Retina (tissue), 1 donor: ENCODE measurements at regions not wholly inside any gene's neighbourhood (a gene's known extent, or its start where the extent isn't known, plus 50 kb on each side); places are given as distances from the start of the nearest gene placed in this dataset.

Experiments used
- DNase-seq: peaks from one replicate; pipeline ENCODE4 v3.0.0-alpha.2; 2016

DNA sequence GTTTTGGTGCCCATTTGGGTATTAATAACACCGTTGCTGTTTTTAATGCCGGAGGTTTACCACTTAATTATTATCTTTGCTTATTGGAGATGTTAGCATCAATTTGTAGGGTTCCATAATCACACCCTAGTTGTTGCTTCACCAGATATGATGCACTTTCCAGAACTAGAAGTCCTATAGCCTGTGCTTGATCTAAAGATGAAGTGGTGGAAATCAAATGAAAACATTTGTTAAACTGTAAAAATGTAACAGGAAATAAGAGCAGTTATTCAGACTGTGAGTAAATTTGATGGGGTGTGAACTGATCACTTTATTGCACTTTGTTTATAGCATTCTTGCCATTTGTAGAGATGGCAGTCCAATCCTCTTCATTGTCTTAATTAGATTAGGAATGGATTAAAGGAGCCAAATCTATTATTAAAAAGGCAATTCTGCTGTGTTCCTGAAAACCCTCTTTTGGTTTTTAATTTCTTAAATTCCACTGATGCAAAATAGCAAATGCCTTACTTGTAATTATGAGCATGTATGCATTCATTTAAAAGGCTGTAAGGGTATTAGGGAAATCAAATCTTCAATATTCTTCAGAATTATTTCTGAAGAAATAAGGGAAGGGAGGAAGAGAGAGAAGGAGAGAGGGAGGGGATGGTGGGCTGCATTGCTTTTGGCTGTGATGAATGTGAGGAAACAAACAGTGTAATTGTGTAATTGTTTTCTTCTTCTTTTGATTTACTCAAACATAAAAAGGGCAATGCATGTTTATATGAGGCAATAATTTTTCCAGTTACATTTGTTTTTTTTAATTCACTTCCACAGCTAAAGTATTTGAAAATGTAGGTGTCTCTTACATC is 675.2 kb upstream of the WWC1 start:
- DNase-seq = no peak

DNA sequence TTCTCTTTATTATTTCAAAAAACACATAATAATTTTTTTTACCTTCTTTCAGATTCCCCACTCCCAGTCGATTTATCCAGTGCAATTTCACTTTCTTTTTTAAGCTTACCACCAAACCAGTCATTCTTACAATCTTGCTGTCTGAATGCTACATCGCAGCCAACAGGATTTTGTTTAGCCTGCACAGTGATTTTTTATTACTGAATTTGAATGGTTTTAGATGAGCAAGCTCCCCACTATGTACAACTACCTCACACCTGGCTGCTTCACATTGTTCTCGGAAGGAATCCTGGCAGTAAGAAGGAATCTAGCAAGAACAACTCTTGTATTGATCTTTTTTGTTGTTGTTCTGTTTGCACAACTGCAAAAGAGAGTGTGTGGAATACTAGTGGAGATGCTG is 668.1 kb upstream of the WWC1 start:
- DNase-seq = no peak

DNA sequence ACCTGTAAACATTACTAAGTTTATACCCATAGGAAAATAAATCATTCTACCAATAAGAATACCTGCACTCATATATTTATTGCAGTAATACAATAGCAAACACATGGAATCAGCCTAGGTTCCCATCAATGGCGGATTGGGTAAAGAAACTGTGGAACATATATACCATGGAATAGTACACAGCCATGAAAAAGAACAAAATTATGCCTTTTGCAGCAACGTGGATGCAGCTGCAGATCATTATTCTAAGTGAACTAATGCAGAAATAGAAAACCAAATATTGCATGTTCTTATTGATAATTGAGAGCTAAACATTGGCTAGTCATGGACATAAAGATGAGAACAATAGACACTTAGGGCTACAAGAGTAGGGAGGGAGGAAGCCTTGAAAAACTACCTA is 667.4 kb upstream of the WWC1 start:
- no peak for DNase-seq

DNA sequence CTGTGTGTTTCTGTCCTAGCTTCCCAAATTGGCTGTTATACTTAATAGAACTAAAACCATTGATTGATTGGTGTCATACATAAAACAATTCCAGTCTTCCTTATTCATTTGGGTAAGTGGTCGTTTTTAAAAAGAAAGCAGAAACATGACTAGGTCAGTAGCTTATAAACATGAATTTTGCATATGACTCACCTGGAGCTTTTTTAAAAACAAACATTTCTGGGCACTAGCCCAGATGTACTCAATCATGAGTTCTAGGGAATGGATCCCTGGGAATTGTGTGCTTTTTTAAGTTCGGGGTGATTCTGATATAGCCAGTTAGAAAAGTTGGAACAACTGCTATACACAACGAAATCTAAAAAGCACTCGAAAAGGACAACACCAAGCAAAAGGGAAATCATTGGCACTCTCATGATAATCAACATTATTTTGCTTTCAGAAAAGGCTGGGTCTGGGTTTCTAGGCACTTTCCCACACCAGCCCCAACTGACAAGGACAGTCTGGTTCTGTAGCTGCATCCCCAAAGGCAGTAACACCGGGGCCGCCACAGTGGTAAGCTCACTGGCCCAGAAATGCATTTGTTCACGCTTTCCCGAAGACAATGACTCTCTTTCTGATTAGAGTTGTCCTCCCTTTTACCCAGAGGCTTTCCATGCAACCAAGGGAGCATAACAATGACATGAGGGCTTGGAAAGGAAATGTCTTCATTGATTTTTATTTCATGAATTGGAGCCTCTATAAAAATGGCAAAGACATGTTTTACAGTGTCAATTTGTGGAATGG is 664.9 kb upstream of the WWC1 start:
- peak; percentile 56 for DNase-seq

DNA sequence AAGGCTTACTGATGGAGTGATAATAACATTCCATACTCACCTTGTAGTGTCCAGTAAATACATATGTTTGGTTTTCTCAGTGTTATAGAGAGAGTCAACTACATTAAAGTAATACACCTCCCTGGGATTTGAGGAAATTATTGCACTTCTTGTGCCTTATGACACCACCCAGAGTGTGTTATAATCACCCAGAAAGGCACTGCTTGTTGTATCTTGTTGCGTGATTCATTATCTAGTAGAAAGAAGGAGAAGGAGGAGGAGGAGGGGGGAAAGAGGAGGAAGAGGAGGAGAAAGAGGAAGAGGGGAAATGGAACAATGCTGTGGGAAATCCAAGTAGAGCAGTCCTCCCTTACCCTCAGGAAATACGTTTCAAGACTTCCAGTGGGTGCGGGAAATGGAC is 661.8 kb upstream of the WWC1 start:
- no peak for DNase-seq

DNA sequence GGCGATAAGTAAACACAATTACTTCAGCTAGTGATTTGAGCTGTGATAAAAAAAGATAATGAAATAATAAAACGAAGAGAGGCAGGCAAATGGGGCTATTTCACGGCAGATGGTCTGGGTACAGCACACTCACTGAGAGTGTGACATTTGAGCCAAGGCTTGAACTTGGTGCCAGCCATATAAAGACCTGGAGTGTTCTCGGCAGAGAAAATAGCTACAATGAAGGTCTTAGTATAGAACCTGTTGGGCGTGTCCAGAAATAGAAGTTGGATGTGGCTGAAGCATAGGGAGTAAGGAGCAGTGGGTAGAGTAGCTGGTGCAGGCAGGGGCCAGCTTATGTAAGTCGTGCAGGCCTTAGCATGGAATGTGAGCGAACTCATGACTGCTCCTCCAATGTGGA is 660.3 kb upstream of the WWC1 start:
- no peak for DNase-seq

DNA sequence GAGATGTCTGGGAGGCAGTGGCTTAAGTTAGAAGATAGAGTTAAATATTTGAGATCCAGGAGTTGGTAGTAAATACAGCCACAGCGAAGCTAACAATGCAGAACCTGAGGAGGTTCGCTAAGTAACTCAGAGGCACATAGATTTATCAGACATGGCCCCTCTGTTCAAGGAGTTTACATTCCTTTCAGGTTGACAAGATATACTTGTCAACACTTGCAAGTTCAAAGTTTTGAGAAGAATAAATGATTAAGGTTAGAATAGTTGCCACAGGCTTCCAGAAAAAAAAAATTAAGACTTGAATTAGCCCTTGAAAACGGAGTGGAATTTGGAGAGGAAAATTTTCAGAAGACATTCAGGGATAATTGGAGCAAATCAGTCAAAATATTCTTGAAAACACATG is 658.3 kb upstream of the WWC1 start:
- no peak for DNase-seq

DNA sequence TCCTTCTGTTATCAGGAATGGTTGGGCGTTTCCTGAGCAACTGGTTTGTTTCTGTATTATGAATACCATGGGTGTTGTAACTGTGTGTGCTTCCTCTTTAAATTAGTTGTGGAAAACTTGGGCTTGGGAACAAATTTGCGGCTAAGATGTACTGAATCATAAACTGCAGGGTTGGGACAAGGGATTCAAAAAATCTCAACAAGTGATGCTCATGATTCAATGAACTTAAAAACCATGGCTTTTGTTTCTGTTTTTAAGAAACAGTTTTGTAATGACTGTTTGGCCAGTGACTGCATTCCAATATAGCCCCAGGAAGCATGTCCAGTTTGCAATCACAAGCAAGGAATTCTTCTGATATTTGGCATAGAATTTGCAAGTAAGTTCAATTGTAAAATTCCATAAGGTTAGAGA is 657.5 kb upstream of the WWC1 start:
- no peak for DNase-seq

DNA sequence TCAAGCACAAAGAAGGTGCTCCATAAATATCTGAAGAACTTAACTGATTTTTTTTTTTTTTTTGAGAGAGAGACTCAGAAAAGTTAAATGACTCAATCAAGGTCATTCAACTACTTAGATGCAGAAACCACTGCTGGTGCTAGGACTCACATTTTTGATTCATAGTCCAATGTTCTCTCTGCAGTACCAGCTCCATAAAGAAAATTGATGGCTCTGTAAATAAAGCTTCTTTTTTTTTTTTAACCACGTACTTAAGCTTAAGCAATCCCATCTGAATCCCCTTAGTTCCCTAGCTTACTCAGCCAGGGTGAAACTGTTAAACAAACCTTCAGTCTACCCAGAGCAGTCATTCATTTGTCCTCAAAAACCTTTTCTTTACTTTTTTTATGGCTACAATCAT is 657.0 kb upstream of the WWC1 start:
- no peak for DNase-seq

DNA sequence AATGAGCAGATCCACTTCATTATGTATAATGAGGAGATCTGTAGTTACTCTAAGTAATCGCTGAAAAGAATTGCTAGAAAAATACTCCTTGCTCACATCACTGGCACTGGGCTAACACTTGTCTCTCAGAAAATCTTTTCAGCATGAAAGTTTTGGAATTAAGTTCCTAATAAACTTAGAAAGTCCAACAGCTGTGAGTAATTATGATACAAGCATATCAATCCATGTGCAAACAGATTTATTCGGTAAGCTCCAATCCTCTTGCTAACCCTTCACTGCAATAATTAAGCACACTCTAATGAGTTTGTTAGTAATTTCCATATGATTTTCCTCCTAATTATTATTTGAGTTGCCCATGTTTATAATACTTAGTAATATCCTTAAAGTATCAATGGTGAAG is 652.6 kb upstream of the WWC1 start:
- no peak for DNase-seq

DNA sequence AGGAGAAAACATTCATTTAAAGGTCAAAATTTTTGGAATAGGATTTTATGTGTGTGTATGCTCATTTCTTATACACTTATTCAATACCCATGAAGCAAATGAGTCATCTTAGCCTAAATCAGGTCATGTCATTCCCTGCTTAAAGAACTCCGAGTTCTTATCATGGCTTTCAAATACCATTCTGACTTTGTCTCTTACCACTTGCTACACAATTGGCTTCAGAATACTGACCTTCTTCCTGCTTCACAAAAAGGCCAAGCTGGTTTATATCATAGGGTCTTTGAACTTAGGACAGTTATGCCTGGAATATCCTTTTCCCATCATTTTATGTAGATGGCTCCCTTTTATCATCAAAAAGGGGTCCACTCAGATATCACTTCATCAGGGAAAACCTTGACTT is 652.2 kb upstream of the WWC1 start:
- DNase-seq = no peak

DNA sequence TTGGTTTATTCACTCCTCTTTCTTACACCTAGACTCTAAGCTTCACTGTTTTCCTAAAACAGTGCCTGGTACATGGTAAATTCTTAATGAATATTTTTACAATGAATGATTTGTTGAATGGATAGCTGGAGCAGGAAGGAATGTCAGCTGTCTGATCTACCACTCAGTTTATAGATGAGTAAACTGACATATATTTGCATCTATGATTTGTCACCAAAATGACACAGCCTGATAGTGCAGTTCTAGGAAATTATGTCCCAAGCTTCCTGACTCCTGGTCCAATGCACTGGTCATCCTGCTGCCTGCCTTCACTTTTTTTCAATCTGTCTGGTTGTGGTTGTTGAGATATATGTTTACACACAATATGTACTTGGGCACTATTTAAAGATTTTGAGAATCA is 651.7 kb upstream of the WWC1 start:
- no peak for DNase-seq

DNA sequence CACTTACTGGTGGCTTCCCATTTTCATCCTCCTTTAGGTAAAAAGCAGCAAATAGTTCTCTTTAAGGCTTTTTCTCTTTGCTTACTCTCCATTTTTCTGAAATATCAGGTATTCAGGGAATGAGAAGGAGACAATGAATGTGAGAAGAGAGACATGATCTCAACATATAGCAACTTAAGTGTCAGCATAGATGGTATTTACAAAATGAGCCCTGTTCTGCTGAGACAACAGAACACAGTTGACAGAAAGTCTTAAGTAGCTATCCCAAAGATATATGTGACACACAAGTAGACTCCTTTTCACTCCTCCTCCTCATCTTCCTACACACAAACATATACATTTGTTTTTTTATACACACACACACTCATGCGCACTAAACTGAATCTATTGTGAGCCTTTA is 649.3 kb upstream of the WWC1 start:
- no peak for DNase-seq

DNA sequence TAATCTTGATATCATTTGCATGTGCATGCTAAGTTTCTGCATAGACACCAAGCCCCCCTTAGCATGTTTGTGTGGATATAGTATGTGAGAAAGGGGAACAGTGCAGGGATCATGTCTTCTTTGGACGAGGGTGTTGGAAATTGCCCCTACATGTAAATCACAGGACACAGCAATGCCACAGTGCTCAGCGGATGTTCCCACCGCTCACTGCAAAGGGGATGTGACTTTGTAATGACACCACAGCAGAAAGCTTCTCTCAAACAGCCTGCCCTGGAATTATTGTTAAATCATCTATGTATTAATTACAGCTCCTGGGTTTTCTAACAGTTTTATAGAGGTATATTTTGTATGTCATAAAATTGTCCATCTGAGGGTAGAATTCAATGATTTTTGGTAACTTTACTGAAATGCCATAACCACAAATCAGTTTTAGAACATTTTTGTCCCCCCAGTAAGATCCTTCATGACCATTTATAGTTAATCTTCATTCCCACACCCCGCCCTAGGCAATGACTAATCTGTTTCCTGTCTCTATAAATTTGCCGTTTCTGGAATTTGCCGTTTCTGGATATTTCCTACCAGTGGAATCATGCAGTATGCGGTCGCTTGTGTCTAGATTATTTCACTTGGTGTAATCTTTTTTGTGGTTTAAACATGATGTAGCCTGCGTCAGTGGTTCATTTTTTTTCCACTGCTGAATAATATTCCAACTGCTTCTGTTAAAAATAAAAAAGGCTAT is 648.5 kb upstream of the WWC1 start:
- no peak for DNase-seq

DNA sequence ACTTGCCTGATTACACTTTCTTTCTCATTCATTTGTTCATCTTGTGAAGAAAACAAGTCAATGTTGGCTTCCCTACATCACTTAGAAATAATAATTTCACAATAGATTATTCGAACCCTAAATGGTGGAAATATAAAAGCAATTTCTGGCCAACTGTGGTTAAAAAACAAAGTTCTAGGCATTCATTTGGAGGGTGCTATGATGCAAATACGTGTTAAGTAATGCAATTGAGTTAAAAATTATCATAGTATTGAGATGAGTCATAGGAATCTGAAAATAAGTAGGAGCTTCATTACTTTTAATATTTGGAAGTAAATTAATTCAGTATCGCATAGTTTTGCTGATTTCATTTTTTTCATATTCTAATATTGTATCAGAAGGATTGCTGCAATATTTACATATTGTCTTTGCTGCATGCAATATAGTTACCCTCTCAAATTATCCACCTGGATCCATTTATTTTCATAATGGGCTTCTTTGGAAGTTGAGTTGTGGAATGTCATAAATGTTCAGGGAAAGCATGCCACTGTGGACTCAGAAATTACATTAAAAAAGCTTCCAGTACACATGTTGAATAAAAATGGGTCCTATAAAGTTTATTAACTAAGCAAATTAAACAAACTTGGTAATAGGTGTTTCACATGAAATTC is 647.7 kb upstream of the WWC1 start:
- DNase-seq = no peak

DNA sequence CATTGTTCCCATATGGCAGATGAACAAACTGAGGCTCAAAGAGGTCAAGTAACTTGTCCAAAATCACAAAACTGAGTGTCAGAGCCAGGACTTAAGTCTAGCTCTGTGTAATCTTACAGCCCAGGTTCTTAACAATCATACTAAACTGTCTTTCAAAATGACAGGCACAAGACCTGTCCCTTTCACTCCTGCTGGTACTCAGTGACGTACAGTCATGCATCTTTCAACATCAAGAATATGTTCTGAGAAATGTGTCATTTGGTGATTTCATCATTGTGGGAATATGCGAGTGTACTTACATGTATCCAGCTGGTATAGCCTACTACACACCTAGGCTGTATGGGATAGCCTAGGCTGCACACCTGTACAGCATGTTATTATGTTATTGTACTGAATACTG is 646.8 kb upstream of the WWC1 start:
- no peak for DNase-seq

DNA sequence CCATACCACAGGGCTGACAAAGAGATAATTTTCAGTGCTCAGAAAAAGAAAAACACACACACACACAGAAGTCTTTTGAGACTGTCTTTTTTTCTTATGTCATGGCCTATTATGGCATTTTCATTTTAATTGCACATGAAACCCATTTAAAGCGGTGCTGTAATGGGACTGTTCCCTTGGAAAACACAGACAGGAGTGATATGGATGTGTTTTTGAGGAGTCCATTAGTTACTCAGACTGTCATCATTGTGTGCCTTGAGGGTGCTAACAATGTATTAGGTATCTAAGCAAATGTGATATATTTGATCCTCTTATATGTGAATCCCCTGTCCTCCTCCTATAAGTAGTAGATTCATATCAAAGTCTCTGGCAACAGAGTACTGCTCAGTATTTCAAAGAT is 642.0 kb upstream of the WWC1 start:
- no peak for DNase-seq

DNA sequence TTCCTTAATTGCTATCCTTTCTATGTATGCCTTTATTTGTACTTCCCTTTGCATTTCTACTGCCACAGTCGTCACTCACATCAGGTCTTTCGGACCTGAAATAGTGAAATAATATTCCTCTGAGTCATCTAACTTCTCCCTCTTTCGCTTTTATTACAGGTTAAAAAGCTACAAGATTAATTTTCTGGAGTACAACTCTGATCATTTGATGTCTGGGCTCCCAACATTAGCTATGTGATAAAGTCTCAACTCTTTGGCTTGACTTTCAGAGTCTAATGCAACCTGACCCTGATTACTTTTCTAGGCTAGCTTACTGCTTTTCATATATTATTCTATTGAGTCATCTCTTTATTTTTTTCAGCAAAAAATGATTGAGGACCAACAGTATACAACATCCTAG is 638.8 kb upstream of the WWC1 start:
- no peak for DNase-seq

DNA sequence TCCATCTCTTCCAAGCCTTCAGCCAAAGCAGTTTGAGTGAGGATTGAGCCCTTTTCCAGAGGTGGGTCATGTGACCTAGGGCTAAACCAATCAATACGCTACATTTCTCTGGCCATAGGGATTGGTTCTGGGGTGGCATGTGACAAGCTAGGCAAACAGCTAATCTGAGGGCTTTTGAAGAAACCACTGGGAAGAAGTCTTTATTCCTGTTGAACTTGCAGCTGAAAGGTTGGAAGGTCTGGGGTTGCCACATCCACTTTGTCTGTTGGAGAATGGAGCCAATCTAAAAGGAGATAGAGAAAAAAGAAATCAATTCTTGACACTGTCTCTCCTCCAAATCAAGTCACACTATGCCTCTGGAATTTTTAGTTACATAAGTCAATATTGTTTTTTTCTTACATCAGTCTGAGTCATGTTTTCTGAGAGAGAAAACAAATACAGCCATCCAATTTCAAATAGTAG is 637.8 kb upstream of the WWC1 start:
- no peak for DNase-seq

DNA sequence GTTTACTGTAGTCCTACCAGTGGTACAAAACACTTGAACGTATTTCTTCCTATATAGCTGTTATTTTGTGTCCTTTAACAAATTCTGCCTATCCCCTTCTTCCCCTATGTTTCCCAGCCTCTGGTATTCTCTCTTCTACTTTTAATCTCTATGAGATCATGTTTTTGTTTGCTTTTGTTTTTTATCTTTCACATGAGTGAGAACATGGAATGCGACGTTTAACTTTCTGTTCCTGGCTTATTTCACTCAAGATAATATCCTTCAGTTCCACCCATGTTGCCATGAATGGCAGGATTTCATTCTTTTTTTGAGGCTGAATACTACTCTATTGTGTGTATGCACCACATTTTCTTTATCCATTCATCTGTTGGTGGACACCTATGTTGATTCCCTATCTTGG is 634.4 kb upstream of the WWC1 start:
- DNase-seq = no peak

DNA sequence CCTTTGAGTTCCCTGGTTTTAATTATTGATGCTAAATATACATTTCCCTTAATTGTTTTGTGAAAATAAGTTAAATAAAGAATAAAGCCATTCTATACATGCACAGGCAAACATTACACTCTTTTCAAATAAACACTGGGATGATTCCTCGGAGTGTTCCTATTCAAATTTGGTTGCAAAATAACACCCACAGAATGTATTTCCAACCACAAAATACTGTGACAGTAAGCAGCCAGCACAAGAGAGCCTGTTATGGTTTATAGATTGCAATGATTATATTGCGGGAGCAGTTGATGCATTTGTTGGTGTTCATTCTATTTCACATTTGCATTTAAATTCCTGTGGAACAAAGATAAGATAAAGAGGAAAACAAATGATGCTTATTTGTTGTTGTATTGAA is 632.6 kb upstream of the WWC1 start:
- no peak for DNase-seq

DNA sequence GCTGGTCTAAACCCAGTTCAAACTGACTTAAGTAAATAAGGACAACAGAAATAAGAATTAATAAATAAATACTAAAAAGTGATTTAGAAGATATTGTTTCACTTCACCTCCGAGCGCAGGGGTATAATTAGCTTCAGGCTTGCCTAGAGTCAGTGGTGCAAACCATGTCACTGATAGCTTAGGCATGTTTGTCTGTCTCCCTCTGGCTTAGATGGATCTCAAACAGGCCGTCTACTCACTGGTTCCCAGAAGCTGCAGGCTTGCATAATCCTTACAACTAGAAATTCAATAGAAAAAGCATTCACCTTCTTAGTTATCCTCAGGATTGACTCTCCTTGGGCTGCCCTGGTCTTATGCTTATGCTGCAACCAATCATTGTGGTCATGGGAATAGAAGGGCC is 629.8 kb upstream of the WWC1 start:
- no peak for DNase-seq

DNA sequence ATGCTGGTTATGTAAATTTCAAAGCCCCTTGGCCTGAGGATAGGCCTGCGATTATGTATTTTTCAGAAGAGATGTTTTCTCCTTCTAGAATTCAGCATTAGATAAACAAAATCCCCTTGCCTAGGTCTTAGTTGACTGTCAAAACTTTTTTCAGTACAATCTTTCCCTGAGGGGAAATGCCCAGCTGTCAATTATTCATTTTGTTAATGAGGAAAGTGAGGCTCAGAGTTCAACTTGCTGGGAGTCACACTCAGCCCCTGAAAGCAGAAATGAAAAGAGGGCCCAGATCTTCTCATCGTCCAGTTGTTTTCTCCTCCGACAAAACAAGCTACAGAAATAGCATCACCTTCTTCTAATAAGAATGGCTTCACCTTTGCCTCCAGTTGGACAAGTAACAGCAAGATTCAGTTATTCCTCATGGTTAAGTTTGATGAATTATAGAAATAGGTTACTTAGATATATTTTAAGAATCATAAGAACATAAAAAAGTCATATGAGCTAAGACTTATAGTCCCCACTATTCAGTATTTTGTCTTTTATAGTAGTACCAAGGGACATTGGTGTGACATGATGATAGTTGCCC is 627.1 kb upstream of the WWC1 start:
- DNase-seq = no peak
